G401.6 (cell line): ENCODE measurements at regions not wholly inside any gene's neighbourhood (a gene's known extent, or its start where the extent isn't known, plus 50 kb on each side); places are given as distances from the start of the nearest gene placed in this dataset.

Experiments
- FAIRE-seq: peaks from 2 replicates; lab custom pipeline; 2012; peaks lifted over from hg19 to GRCh38; lab: Jason Lieb, UNC

DNA sequence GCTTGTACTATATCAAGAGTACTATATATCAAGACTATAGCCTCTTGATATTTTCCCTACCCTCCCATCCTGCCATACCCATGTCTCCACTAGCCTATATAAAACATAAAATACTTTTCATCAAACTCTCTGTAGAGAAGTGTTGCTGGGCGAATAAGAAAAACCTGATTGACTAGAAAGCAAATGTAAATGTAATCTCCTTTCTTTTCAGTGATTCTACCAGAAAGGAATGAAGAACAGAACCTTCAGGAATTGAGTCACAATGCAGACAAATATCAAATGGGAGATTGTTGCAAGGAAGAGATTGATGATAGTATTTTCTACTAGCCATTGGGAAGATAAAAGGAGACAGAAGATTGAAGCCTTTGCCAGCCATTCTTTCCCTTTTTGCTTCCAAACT is 89.2 kb downstream of the KCNRG start:
- no peak for FAIRE-seq

- no peak for FAIRE-seq
These were observed 91.3 kb downstream of the KCNRG start for GRCh38 chr13:50106559-50106958.

DNA sequence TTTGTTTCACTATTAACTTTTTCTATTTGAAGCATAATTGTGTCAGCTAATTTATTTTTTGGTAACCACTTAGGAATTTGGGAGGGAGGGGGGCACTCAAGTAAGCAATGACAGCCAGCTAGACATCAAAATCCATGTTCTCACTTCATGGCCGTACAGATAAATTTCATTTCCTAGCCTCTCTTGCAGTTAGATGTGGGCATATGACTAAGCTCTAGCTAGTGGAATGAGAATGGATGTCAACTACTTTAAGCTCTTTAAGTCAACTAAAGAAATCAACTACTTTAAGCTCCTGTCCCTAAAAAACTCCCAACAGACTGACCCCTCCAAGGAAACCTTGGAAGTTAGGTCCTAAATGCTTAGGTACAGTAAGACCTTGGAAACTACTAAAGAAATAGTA is 92.0 kb downstream of the KCNRG start:
- no peak for FAIRE-seq

- no peak for FAIRE-seq
These were observed 99.7 kb downstream of the KCNRG start for GRCh38 chr13:50114961-50115360.

DNA sequence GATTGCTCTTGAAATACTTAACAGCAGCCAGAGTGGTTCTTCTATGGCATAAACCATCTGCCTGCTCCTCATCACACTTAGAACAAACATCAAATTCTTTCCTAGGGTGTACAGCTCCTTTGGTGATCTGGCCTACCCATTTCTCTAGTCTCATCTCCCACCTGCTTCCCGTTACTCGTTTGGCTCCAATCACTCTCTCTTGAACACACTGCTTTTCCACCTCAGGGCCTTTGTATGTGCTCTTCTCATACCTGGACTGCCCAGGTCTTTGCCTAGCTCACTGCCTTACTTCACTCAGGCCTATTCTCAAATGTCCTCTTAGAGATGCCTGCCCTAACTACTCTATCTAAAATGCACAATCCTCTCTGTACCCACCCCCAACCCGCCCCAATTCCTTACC is 100.5 kb downstream of the KCNRG start:
- FAIRE-seq, result no peak

DNA sequence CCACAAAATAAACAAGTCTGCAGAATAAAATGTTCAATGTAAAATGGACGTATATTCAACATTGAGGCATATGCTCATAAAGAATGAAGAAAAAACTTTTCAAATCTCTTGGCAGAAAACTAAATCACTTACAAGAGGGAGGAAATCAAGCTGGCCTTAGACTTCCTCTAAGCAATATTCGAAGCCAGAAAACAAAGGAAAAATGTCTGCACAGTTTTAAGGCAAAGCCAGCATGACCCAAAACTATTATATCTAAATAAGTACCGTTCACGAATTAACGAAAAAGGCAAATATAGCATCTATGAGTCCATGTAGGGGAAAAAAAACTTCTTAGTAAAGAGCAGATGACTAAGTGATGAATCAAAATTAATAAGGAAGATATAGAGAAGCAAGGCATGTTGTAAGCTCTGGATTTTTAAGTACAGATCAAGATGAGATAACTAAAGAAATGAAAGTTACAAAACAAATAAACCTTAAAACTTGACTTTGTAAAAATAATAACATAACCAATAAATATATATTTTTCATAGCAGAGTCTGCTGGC is 101.3 kb downstream of the KCNRG start:
- FAIRE-seq, result peak; percentile 60

GRCh38 chr13:50119591-50119990 is 104.3 kb downstream of the KCNRG start:
- no peak for FAIRE-seq

- FAIRE-seq, result no peak
These were observed 107.2 kb downstream of the KCNRG start for GRCh38 chr13:50122455-50122854.

DNA sequence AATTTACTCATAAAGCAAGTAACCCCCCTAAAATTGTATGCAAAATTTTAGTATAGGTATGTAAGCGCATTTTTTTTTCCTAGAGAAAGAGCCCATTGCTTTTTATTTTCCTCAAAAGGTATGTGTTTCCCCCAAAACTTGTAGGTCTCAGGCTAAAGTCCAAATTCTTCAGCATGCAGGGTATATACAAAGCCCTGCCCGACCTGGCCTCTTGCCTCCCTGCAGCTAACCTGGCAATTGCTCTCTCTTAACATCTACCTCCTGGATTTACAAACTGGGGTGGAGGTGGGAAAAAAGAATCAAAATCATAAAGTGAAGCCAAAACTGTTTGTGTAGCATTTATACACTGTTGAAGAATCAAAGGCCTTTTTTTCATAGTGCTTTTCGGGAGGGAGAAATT is 107.8 kb downstream of the KCNRG start:
- FAIRE-seq, result no peak

GRCh38 chr13:50123515-50123861 is 108.2 kb downstream of the KCNRG start:
- FAIRE-seq, result no peak

DNA sequence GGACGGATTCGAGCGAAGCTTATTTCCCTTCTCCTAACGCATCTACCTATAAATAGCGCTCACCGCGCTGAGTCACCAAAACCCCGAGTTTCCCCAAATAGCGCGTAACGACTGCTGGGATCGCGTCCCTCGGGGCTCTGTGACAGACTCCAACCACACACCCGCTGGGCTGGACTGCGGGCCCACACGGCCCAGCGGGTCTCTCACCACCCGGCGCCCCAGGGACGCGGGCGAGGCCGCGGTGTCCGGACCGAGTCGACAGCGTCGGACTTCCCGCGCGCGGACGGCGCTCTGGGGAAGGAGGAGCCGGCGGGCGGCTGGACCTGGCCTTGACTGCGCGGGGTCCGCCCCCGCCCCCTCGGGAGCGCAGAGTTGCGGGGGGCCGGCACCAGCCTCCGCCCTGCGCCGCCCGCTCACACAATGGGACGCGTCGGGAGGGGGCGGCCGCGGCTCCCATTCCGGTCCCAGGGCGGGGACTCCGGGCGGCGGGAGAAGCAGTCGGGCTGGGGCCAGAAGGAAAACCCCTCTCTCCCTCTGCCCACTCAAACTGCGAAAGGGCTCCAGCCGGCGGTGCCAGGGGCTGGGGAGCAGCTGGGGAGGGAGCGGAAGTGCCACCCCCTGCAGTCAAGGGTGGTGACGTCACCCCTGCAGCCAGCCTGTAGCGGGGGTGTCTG is 108.8 kb downstream of the KCNRG start:
- no peak for FAIRE-seq

DNA sequence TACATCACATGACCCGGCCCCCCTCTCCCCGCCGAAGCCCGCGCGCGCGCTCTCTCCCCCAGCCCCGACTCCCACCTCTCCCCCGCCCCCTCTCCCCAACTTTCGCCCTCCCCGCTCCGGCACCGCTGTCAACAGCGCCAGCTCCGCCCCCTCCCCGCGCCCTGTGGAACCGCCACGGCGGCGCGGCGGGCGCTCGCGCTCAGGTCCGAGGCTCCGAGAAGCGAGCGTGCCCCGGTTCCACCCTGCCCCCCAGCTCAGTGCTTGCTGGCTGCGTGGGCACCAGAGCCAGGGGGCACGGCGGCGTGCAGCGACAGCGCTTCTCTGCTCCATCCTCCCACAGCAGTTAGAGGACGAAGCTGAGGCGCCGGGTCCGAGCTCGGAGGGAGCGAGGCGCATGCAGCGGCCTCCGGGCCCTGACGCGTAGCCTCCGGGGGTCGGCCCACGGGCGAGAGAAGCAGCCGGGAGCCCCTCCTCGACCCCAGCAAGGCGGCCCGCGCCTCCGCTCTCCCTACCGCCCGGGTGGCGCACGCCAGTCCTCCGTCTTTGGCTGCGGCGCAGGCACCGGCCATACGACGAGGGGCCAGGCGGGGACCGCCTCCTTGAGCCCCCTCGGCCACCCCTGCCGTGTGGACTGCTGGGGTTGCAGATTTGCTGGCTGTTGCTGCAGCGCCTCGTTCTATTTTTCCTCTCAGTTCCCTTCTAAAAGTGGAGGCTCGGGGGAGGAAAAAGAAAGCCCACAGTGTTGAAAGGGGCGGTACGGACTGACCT is 109.5 kb downstream of the KCNRG start:
- no peak for FAIRE-seq

DNA sequence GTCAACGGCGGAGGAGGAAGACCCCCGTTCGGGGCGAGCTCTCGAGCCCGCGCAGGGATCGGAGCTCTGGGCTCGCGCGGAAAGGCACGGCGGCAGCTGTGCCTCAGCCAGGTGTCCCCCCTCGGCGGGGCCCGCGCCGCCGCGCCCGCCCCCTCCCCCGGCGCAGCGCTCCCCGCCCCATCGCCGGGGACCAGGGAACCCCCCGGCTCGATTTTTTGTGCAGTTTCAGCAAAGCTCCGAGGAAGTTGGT is 110.0 kb downstream of the KCNRG start:
- FAIRE-seq, result no peak

GRCh38 chr13:50125554-50126262 is 110.5 kb downstream of the KCNRG start:
- no peak for FAIRE-seq

GRCh38 chr13:50126263-50126992 is 111.2 kb downstream of the KCNRG start:
- no peak for FAIRE-seq

GRCh38 chr13:50126993-50127725 is 111.9 kb downstream of the KCNRG start:
- FAIRE-seq, result no peak

- FAIRE-seq, result no peak
These were observed 112.6 kb downstream of the KCNRG start for GRCh38 chr13:50127726-50128291.

- FAIRE-seq, result no peak
These were observed 113.2 kb downstream of the KCNRG start for GRCh38 chr13:50128428-50128931.

- FAIRE-seq, result no peak
These were observed 113.9 kb downstream of the KCNRG start for GRCh38 chr13:50129081-50129705.

DNA sequence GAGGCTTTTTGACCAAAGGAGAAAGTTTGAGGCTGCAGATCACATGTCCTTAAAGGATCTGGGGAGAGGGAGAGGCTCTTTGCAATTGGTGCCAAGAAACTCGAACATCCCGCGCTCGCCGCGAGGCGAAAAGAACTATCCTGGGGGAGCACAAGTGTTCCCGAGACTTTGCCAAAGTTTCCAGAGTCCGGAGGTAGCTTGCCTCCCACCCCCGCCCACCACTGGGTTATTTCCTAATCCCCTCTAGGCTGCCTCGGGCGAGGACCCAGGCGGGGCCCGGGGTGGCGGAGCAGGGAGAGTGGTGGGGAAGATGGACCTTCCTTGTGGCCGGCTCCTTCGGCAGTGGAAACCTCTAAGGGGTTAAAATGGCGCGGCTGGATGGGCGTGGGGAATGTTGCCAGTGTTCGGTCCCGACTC is 114.5 kb downstream of the KCNRG start:
- FAIRE-seq, result no peak
